H1 (cell line): ENCODE measurements at regions not wholly inside any gene's neighbourhood (a gene's known extent, or its start where the extent isn't known, plus 50 kb on each side); places are given as distances from the start of the nearest gene placed in this dataset.

Experiments used
- CTCF ChIA-PET: fragments of 300-600 bp; sonication (Branson Sonifier 250); formaldehyde crosslinking; loops from one replicate; lab custom pipeline; 2021; ENCODE audit not compliant: partially characterized antibody; lab: Charles Lee
- POLR2A ChIA-PET: fragments of 300-600 bp; sonication (Branson Sonifier 250); formaldehyde crosslinking; loops from one replicate; lab custom pipeline; 2021; ENCODE audit warnings: inconsistent platforms; ENCODE audit not compliant: partially characterized antibody; lab: Charles Lee
- DNase-seq, 2 experiments: peaks; one replicate each; pipeline versions ENCODE4 v3.0.0 to v3.0.0-alpha.2; 2010 to 2022; ENCODE audit warnings: low spot score in 2 of 2, low read depth in 1 of 2, mixed read lengths in 1 of 2
- FAIRE-seq: peaks from 2 replicates; lab custom pipeline; 2011; peaks lifted over from hg19 to GRCh38; lab: Jason Lieb, UNC
- H2AFZ ChIP-seq: 2 replicates; pipeline ENCODE4 v1.8.1; 2012; ENCODE audit warnings: low read length, inconsistent platforms
- H2AK5ac ChIP-seq: 2 replicates; pipeline ENCODE4 v1.6.1; 2013; ENCODE audit warnings: low read depth, low read length
- H2BK120ac ChIP-seq: replicated peaks from 2 replicates; pipeline ENCODE3; 2013; ENCODE audit warnings: low read depth, low read length, inconsistent platforms
- H2BK12ac ChIP-seq: 2 replicates; pipeline ENCODE4 v1.6.1; 2013; ENCODE audit warnings: low read depth, low read length
- H2BK15ac ChIP-seq: 2 replicates; pipeline ENCODE4 v1.6.1; 2013; ENCODE audit warnings: low read length
- H2BK20ac ChIP-seq: 2 replicates; pipeline ENCODE4 v1.6.1; 2013; ENCODE audit warnings: low read length
- H2BK5ac ChIP-seq: 2 replicates; pipeline ENCODE4 v1.6.1; 2013; ENCODE audit warnings: low read depth, low read length
- H3K14ac ChIP-seq: 2 replicates; pipeline ENCODE4 v1.6.1; 2013; ENCODE audit warnings: inconsistent platforms; ENCODE audit not compliant: insufficient read length
- H3K18ac ChIP-seq: 2 replicates; pipeline ENCODE4 v1.6.1; 2013; ENCODE audit warnings: low read length; ENCODE audit errors: extremely low read depth
- H3K23ac ChIP-seq: 2 replicates; pipeline ENCODE4 v1.6.1; 2013; ENCODE audit warnings: inconsistent platforms; ENCODE audit not compliant: insufficient read length
- H3K23me2 ChIP-seq: 2 replicates; pipeline ENCODE4 v1.6.1; 2013; ENCODE audit warnings: low read depth, low read length
- H3K27ac ChIP-seq: 2 replicates; pipeline ENCODE4 v1.6.1; 2011; ENCODE audit warnings: low read depth, low read length, inconsistent platforms
- H3K27me3 ChIP-seq, 4 experiments: replicated peaks in 1 of 4; 1 replicate in 1 of 4; 2 replicates in 3 of 4; pipeline versions ENCODE4 v1.6.1 to v1.8.1; 2011 to 2013; ENCODE audit warnings: low read length in 3 of 4, mild to moderate bottlenecking in 3 of 4, inconsistent platforms in 2 of 4, mixed read lengths in 2 of 4, moderate library complexity in 1 of 4; ENCODE audit not compliant: control insufficient read depth in 3 of 4, insufficient read depth in 3 of 4; ENCODE audit errors: extremely low read depth in 1 of 4
- H3K36me3 ChIP-seq, 4 experiments: 2 replicates each; pipeline versions ENCODE4 v1.6.1 to v1.8.1; 2011 to 2013; ENCODE audit warnings: mild to moderate bottlenecking in 4 of 4, low read length in 3 of 4, moderate library complexity in 2 of 4, control low read depth in 1 of 4, inconsistent platforms in 1 of 4; ENCODE audit not compliant: insufficient read depth in 4 of 4, control insufficient read depth in 2 of 4
- H3K4ac ChIP-seq: replicated peaks from 2 replicates; pipeline ENCODE3; 2013; ENCODE audit warnings: low read length, low read depth, mixed read lengths, inconsistent platforms; ENCODE audit not compliant: insufficient read length
- H3K4me1 ChIP-seq, 4 experiments: replicated peaks in 1 of 4; 1 replicate in 1 of 4; 2 replicates in 3 of 4; pipeline versions ENCODE4 v1.6.1 to v1.8.1; 2011 to 2013; ENCODE audit warnings: low read length in 3 of 4, inconsistent platforms in 2 of 4, mixed read lengths in 1 of 4; ENCODE audit not compliant: insufficient read depth in 4 of 4, control insufficient read depth in 3 of 4
- H3K4me2 ChIP-seq, 2 experiments: 2 replicates each; pipeline versions ENCODE4 v1.6.1 to v1.8.1; 2011 to 2013; ENCODE audit warnings: low read depth in 2 of 2, low read length in 2 of 2, control low read depth in 1 of 2, inconsistent platforms in 1 of 2, mild to moderate bottlenecking in 1 of 2; ENCODE audit not compliant: insufficient read depth in 1 of 2
- H3K4me3 ChIP-seq, 4 experiments: fragments of 200-600, 300-600 bp in 1 of 4; sonication (generic), shearing (Covaris generic), sonication (Bioruptor Twin) in 1 of 4; 2 replicates each; pipeline versions ENCODE4 v1.5.1 to v1.8.1; 2011 to 2016; ENCODE audit warnings: low read length in 4 of 4, low read depth in 3 of 4, control low read depth in 2 of 4, inconsistent platforms in 2 of 4, mild to moderate bottlenecking in 2 of 4, mixed read lengths in 1 of 4, moderate library complexity in 1 of 4; ENCODE audit not compliant: insufficient read depth in 2 of 4; ENCODE audit errors: extremely low read depth in 1 of 4
- H3K56ac ChIP-seq: replicated peaks from 2 replicates; pipeline ENCODE3; 2013; ENCODE audit warnings: low read depth, mild to moderate bottlenecking, mixed read lengths, low read length, inconsistent platforms; ENCODE audit not compliant: insufficient read length
- H3K79me1 ChIP-seq: 2 replicates; pipeline ENCODE4 v1.6.1; 2013; ENCODE audit warnings: low read depth, low read length, control low read depth
- H3K79me2 ChIP-seq, 2 experiments: 2 replicates each; pipeline versions ENCODE4 v1.6.1 to v1.8.1; 2012 to 2013; ENCODE audit warnings: low read length in 2 of 2, mild to moderate bottlenecking in 2 of 2, inconsistent platforms in 1 of 2; ENCODE audit not compliant: insufficient read depth in 2 of 2, control insufficient read depth in 1 of 2
- H3K9ac ChIP-seq, 4 experiments: replicated peaks in 1 of 4; 1 replicate in 1 of 4; 2 replicates in 3 of 4; pipeline versions ENCODE4 v1.6.1 to v1.8.1; 2011 to 2013; ENCODE audit warnings: low read depth in 3 of 4, low read length in 3 of 4, control low read depth in 2 of 4, mild to moderate bottlenecking in 2 of 4, moderate library complexity in 2 of 4, inconsistent platforms in 1 of 4; ENCODE audit errors: extremely low read depth in 1 of 4
- H3K9me3 ChIP-seq, 2 experiments: 2 replicates each; pipeline versions ENCODE4 v1.6.1 to v1.8.1; 2012 to 2013; ENCODE audit warnings: mild to moderate bottlenecking in 2 of 2, moderate library complexity in 2 of 2, control low read depth in 1 of 2, inconsistent platforms in 1 of 2, low read depth in 1 of 2, low read length in 1 of 2, mixed read lengths in 1 of 2; ENCODE audit not compliant: insufficient read depth in 2 of 2
- H4K20me1 ChIP-seq, 2 experiments: replicated peaks in 1 of 2; 2 replicates each; pipeline versions ENCODE3 to v1.8.1; 2011 to 2013; ENCODE audit warnings: inconsistent platforms in 2 of 2, low read length in 2 of 2, mild to moderate bottlenecking in 1 of 2; ENCODE audit not compliant: insufficient read depth in 2 of 2, control insufficient read depth in 1 of 2
- H4K5ac ChIP-seq: 2 replicates; pipeline ENCODE4 v1.6.1; 2013; ENCODE audit warnings: low read length, low read depth, mixed read lengths, inconsistent platforms; ENCODE audit not compliant: insufficient read length
- H4K8ac ChIP-seq: 2 replicates; pipeline ENCODE4 v1.8.0; 2013; ENCODE audit warnings: mild to moderate bottlenecking, moderate library complexity, low read length, inconsistent platforms; ENCODE audit not compliant: insufficient read depth; ENCODE audit errors: extremely low read depth
- H4K91ac ChIP-seq: replicated peaks from 2 replicates; pipeline ENCODE3; 2013; ENCODE audit warnings: low read length, mixed read lengths, inconsistent platforms; ENCODE audit not compliant: insufficient read length
- RAD21 ChIP-seq, 2 experiments: IDR thresholded peaks in 1 of 2; conservative IDR thresholded peaks in 1 of 2; 2 replicates each; pipeline ENCODE4 v1.6.1; 2011; ENCODE audit warnings: low read depth in 2 of 2, low read length in 2 of 2, improper control_type of control experiment in 1 of 2, inconsistent platforms in 1 of 2, mild to moderate bottlenecking in 1 of 2, moderate library complexity in 1 of 2
- TBP ChIP-seq: IDR thresholded peaks from 2 replicates; pipeline ENCODE4 v1.6.1; 2011; ENCODE audit warnings: low read depth, low read length, improper control_type of control experiment
- TEAD4 ChIP-seq: IDR thresholded peaks from 2 replicates; pipeline ENCODE4 v1.6.1; 2012; ENCODE audit warnings: low read depth, low read length, inconsistent platforms, mixed read lengths
- WGBS, 2 experiments: shearing (Covaris generic) in 1 of 2; methylation state at CpG; one replicate each; pipeline versions ENCODE4 v1.1.6 to v1.1.7; 2013 to 2015; ENCODE audit warnings: low lambda C conversion rate in 2 of 2, mixed read lengths in 2 of 2, inconsistent platforms in 1 of 2, low coverage in 1 of 2, missing lambda C conversion rate in 1 of 2; ENCODE audit not compliant: insufficient replicate concordance in 2 of 2, insufficient coverage in 1 of 2, insufficient read length in 1 of 2; ENCODE audit errors: extremely low coverage in 1 of 2, missing lambda C conversion rate in 1 of 2; 5-methylcytosine and 5-hydroxymethylcytosine counted together
- TF ChIP-seq, protein P1 (sequence below), 3 experiments: IDR thresholded peaks; 1 replicate in 2 of 3; 2 replicates in 1 of 3; pipeline versions ENCODE4 v1.5.1 to v1.6.1; 2011; ENCODE audit warnings: low read length in 3 of 3, mild to moderate bottlenecking in 3 of 3, inconsistent platforms in 2 of 3, low read depth in 1 of 3, moderate library complexity in 1 of 3; ENCODE audit not compliant: insufficient read depth in 1 of 3; ENCODE audit errors: control extremely low read depth in 1 of 3

DNA sequence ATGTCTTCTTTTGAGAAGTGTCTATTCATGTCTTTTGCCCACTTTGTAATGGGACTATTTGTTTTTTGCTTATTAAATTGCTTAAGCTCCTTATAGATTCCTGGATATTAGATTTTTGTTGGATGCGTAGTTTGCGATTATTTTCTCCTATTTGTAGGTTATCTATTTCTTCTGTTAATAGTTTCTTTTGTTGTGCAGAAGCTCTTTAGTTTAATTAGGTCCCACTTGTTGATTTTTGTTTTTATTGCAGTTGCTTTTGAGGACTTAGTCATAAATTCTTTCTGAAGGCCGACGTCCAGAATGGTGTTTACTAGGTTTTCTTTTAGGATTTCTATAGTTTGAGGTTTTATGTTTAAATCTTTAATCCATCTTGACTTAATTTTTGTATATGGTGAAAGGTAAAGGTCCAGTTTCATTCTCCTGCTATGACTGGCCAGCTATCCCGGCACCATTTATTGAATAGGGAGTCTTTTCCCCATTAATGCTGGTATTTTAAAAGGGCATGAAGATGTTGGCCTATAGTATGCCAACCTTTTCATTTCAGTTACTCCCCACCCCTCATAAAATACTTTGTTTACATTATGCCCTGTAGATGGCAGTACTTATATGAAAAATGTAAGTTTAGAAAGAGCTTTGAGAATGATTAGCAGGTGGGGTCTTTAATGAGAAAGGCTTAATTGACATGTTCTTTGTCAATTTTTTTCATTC is 62.9 kb upstream of the PSMA6 start:
- ChIA-PET POLR2A (no interaction called here), CTCF (interaction anchor here (0.6 to 4.4 kb wide), 31 partner anchors 8 to 563 kb away, joined by 3 to 16 read pairs (median 4); partner anchors contain the start of genes NFKBIA and PSMA6)
- Histone ChIP-seq H2AFZ (no peak overlapping the region), H3K14ac (no peak overlapping the region), H3K27me3 (no peaks in the 10 kb centered on the region), H3K4me1 (no peaks in the 10 kb centered on the region), H2BK120ac (no peak overlapping the region), H2BK12ac (no peak overlapping the region), H4K20me1 (peaks cover 0 to 1% of the 10 kb centered on the region in 2 experiments), H3K4ac (no peak overlapping the region), H3K36me3 (no peaks in the 10 kb centered on the region), H4K91ac (no peak overlapping the region), H3K9ac (no peak overlapping the region), H3K23me2 (no peaks in the 10 kb centered on the region; the same call in 1 of the 2 replicates), H4K5ac (no peak overlapping the region), H3K18ac (no peak overlapping the region), H3K79me2 (no peaks in the 10 kb centered on the region), H2BK20ac (no peak overlapping the region), H4K8ac (no peak overlapping the region), H2BK5ac (no peak overlapping the region), H3K27ac (no peak overlapping the region), H3K9me3 (no peaks in the 10 kb centered on the region), H3K4me2 (no peak overlapping the region), H2BK15ac (no peak overlapping the region), H3K79me1 (no peaks in the 10 kb centered on the region), H3K23ac (no peak overlapping the region), H3K56ac (no peak overlapping the region), H3K4me3 (no peak overlapping the region), H2AK5ac (no peak overlapping the region)
- WGBS, 2 experiments: 89% methylated on average over 5 of the region's 5 CpGs; no CpG with 5 or more reads in 1 of the 2 experiments
- TF ChIP-seq RAD21 (IDR thresholded peaks at IDR 0.05 in 1 of 2, conservative IDR thresholded peaks at IDR 0.05 in 1 of 2; ENCODE audit: low read depth in 2 of 2, low read length in 2 of 2): peak in 1 of 2 experiments; percentile 28
- TF ChIP-seq TBP: no peak
- no peak for TF ChIP-seq TEAD4
- TF ChIP-seq, protein P1, sequence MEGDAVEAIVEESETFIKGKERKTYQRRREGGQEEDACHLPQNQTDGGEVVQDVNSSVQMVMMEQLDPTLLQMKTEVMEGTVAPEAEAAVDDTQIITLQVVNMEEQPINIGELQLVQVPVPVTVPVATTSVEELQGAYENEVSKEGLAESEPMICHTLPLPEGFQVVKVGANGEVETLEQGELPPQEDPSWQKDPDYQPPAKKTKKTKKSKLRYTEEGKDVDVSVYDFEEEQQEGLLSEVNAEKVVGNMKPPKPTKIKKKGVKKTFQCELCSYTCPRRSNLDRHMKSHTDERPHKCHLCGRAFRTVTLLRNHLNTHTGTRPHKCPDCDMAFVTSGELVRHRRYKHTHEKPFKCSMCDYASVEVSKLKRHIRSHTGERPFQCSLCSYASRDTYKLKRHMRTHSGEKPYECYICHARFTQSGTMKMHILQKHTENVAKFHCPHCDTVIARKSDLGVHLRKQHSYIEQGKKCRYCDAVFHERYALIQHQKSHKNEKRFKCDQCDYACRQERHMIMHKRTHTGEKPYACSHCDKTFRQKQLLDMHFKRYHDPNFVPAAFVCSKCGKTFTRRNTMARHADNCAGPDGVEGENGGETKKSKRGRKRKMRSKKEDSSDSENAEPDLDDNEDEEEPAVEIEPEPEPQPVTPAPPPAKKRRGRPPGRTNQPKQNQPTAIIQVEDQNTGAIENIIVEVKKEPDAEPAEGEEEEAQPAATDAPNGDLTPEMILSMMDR (IDR thresholded peaks at IDR 0.05; ENCODE audit: control extremely low read depth in 1 of 3, insufficient read depth in 1 of 3, low read depth in 1 of 3, low read length in 3 of 3): peak in 1 of 3 experiments; percentile 11; a peak in 1 of 4 replicates
- DNase-seq (no peak), FAIRE-seq (no peak)
